ENCODE measurements at regions not wholly inside any gene's neighbourhood (a gene's known extent, or its start where the extent isn't known, plus 50 kb on each side); places are given as distances from the start of the nearest gene placed in this dataset.

- TF ChIP-seq CTCF (IDR thresholded peaks at IDR 0.05; ENCODE audit: control extremely low read depth, extremely low read depth, low read depth, missing control alignments), result no peak
- ChIA-PET POLR2A (no interaction called here), CTCF (no interaction called here)
- DNase-seq (ENCODE audit: extremely low spot score), result no peak
Measured at GRCh38 chr11:56808326-56808725, 59.8 kb upstream of the OR9G4 start.

DNA sequence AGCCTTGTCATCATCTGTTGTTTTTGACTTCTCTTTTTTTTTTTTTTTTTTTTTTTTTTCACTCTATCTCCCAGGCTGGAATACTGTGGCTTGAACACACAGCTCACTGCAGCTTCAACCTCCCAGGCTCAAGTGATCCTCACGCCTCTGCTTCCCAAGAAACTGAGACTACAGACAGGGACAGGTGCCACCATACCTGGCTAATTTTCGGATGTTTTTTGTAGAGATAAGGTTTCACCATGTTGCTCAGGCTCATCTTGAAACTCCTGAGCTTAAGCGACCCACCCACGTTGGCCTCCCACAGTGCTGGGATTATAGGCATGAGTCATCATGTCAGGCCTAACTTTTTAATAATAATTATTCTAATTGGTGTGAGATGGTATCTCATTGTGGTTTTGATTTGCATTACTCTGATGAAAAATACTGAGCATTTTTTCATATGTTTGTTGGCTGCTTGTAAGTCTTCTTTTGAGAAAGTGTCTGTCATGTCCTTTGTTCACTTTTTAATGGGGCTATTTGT lies 51.3 kb upstream of the OR9G4 start:
- DNase-seq (ENCODE audit: extremely low spot score), result no peak
- POLR2A ChIA-PET, result no interaction called here
- no peak for TF ChIP-seq CTCF (IDR thresholded peaks at IDR 0.05; ENCODE audit: control extremely low read depth, extremely low read depth, low read depth, missing control alignments)
- CTCF ChIA-PET, result no interaction called here
